ENCODE measurements at regions not wholly inside any gene's neighbourhood (a gene's known extent, or its start where the extent isn't known, plus 50 kb on each side); places are given as distances from the start of the nearest gene placed in this dataset.

- in situ Hi-C loops (cut with HindIII; ENCODE audit: extremely low pct_ligation_motif_present, low pct_unique_long_range_greater_than_20kb) = no loop called here
- H3K27me3 ChIP-seq (ENCODE audit: control insufficient read depth in 1 of 2, insufficient read depth in 2 of 2, low read length in 2 of 2) = peaks cover 0 to 12% of the 10 kb centered on the region in 2 experiments; a peak in 2 of 5 replicates
- ChIA-PET POLR2A (no interaction called here), CTCF (ENCODE audit: low intra/inter-chr PET ratio, low total read pairs) (no interaction called here)
- H3K9ac ChIP-seq (ENCODE audit: insufficient read depth, low read depth, low read length) = no peak overlapping the region
- DNase-seq (ENCODE audit: low spot score) (no peak), ATAC-seq (no peak), FAIRE-seq (no peak)
- WGBS (ENCODE audit: low lambda C conversion rate) = 63% methylated on average over 2 of the region's 2 CpGs
- H3K9me3 ChIP-seq (ENCODE audit: low read length) = no peaks in the 10 kb centered on the region
- H3K4me3 ChIP-seq (replicated peaks in 1 of 3; ENCODE audit: insufficient read depth in 1 of 3, low read depth in 2 of 3, low read length in 3 of 3) = no peak overlapping the region
- no peak overlapping the region for H3K27ac ChIP-seq (ENCODE audit: extremely low read length, insufficient read depth, low read length)
- BruUV-seq (replicated peaks) = no TSS peak
- H3K36me3 ChIP-seq (replicated peaks in 1 of 2; ENCODE audit: control insufficient read depth in 1 of 2, insufficient read depth in 2 of 2, low read length in 2 of 2) = no peaks in the 10 kb centered on the region
- H2AFZ ChIP-seq (ENCODE audit: low read length) = no peak overlapping the region
- H3K79me2 ChIP-seq (ENCODE audit: insufficient read depth, low read length) = no peaks in the 10 kb centered on the region
- peaks cover 14% of the 10 kb centered on the region; the same call in 1 of the 2 replicates for H3K4me1 ChIP-seq (ENCODE audit: insufficient read depth, low read length)
- TF ChIP-seq NR3C1 (CRISPR knock-in tag; IDR thresholded peaks at IDR 0.05) = no peak
- intact Hi-C loops (cut with micrococcal nuclease; ENCODE audit: unreplicated experiment) = no loop called here
- no peaks in the 10 kb centered on the region for H4K20me1 ChIP-seq (ENCODE audit: insufficient read depth, low read length)
- no peak overlapping the region for H3K4me2 ChIP-seq (ENCODE audit: low read depth, low read length)
Observed at GRCh38 chr6:132089173-132089572, 138.0 kb upstream of the CCN2 start.

DNA sequence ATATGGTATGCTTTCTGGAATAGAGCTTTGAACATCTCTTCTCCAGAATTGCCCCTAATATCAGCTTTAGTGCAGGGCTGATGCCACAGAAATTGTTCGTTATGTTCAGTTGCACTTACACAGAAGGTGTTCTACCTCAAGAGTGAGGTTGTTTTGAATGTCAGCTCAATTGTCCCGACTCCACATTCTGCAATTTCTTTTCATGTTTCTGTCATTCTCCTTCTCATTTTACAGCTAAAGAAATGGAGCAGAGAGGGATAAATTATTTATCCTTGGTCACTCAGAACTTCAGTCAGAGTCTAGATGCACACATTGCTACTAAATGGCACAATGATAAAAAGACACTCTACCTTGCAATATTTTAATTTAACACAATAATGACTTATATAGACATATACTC is 137.0 kb upstream of the CCN2 start:
- FAIRE-seq (no peak), ATAC-seq (no peak), DNase-seq (ENCODE audit: low spot score) (no peak)
- Histone ChIP-seq H3K9ac (ENCODE audit: insufficient read depth, low read depth, low read length) (no peak overlapping the region), H3K4me1 (ENCODE audit: insufficient read depth, low read length) (peaks cover 14% of the 10 kb centered on the region; the same call in 1 of the 2 replicates), H3K79me2 (ENCODE audit: insufficient read depth, low read length) (no peaks in the 10 kb centered on the region), H3K4me2 (ENCODE audit: low read depth, low read length) (no peak overlapping the region), H3K9me3 (ENCODE audit: low read length) (no peaks in the 10 kb centered on the region), H2AFZ (ENCODE audit: low read length) (no peak overlapping the region), H3K27me3 (ENCODE audit: control insufficient read depth in 1 of 2, insufficient read depth in 2 of 2, low read length in 2 of 2) (peaks cover 0 to 12% of the 10 kb centered on the region in 2 experiments; a peak in 2 of 5 replicates), H3K4me3 (replicated peaks in 1 of 3; ENCODE audit: insufficient read depth in 1 of 3, low read depth in 2 of 3, low read length in 3 of 3) (no peak overlapping the region), H3K27ac (ENCODE audit: extremely low read length, insufficient read depth, low read length) (no peak overlapping the region), H3K36me3 (replicated peaks in 1 of 2; ENCODE audit: control insufficient read depth in 1 of 2, insufficient read depth in 2 of 2, low read length in 2 of 2) (no peaks in the 10 kb centered on the region), H4K20me1 (ENCODE audit: insufficient read depth, low read length) (no peaks in the 10 kb centered on the region)
- POLR2A ChIA-PET = no interaction called here
- CTCF ChIA-PET (ENCODE audit: low intra/inter-chr PET ratio, low total read pairs) = no interaction called here
- WGBS (ENCODE audit: low lambda C conversion rate) = 9% methylated on average over 2 of the region's 2 CpGs
- intact Hi-C loops (cut with micrococcal nuclease; ENCODE audit: unreplicated experiment) = no loop called here
- in situ Hi-C loops (cut with HindIII; ENCODE audit: extremely low pct_ligation_motif_present, low pct_unique_long_range_greater_than_20kb) = no loop called here
- BruUV-seq (replicated peaks) = no TSS peak
- TF ChIP-seq SMAD9 (CRISPR knock-in tag; IDR thresholded peaks at IDR 0.05) (no peak), ZNF740 (CRISPR knock-in tag; IDR thresholded peaks at IDR 0.05) (no peak), RXRB (CRISPR knock-in tag; IDR thresholded peaks at IDR 0.05; ENCODE audit: borderline replicate concordance) (no peak), TRIM24 (CRISPR knock-in tag; IDR thresholded peaks at IDR 0.05) (no peak), SIX1 (CRISPR knock-in tag; IDR thresholded peaks at IDR 0.05; ENCODE audit: borderline replicate concordance) (no peak), MED8 (CRISPR knock-in tag; IDR thresholded peaks at IDR 0.05; ENCODE audit: insufficient replicate concordance) (no peak), ZBTB42 (CRISPR knock-in tag; IDR thresholded peaks at IDR 0.05) (no peak), SIX4 (CRISPR knock-in tag; IDR thresholded peaks at IDR 0.05) (no peak), AKAP8 (CRISPR knock-in tag; IDR thresholded peaks at IDR 0.05) (no peak), ZBTB40 (IDR thresholded peaks at IDR 0.05) (no peak), ZBTB40 (CRISPR knock-in tag; IDR thresholded peaks at IDR 0.05) (no peak)

Data from HepG2 (cell line).